GM10248 (cell line): ENCODE measurements at regions not wholly inside any gene's neighbourhood (a gene's known extent, or its start where the extent isn't known, plus 50 kb on each side); places are given as distances from the start of the nearest gene placed in this dataset.

Experiments used
- CTCF ChIA-PET: fragments of 300-600 bp; sonication (Branson Sonifier 250); formaldehyde crosslinking; extraction: SDS; loops from one replicate; lab custom pipeline; 2021; ENCODE audit warnings: antibody characterized with exemption; lab: Yijun Ruan, JAX
- POLR2A ChIA-PET: fragments of 350-650 bp; sonication (Branson Sonifier 250); formaldehyde crosslinking; extraction: SDS; loops from one replicate; lab custom pipeline; 2020; ENCODE audit warnings: antibody characterized with exemption; lab: Yijun Ruan, JAX
- DNase-seq: peaks from one replicate; pipeline ENCODE4 v3.0.0; 2012; ENCODE audit errors: extremely low spot score
- CTCF ChIP-seq: IDR thresholded peaks from 2 replicates; pipeline ENCODE4 v1.5.1; 2012; ENCODE audit warnings: mild to moderate bottlenecking, low read depth; ENCODE audit errors: extremely low read depth, missing control alignments, control extremely low read depth

- ChIA-PET CTCF (interaction anchor here (0.6 to 1.2 kb wide), 2 partner anchors 13 to 56 kb away, joined by 3 read pairs; no protein-coding TSS in a partner anchor), POLR2A (no interaction called here)
- TF ChIP-seq CTCF: no peak
- DNase-seq: no peak
Observed at GRCh38 chr5:51604324-51604723, 221.1 kb downstream of the ISL1 start.

GRCh38 chr5:51606921-51607320 is 223.7 kb downstream of the ISL1 start:
- DNase-seq: no peak
- POLR2A ChIA-PET: no interaction called here
- no peak for TF ChIP-seq CTCF
- CTCF ChIA-PET: interaction anchor here (1.4 kb wide), 1 partner anchor 13 kb away, joined by 4 read pairs; no protein-coding TSS in a partner anchor

- ChIA-PET POLR2A (no interaction called here), CTCF (interaction anchor here (1.2 to 2.8 kb wide), 2 partner anchors 9 to 18 kb away, joined by 4 to 8 read pairs; no protein-coding TSS in a partner anchor)
- no peak for TF ChIP-seq CTCF
- no peak for DNase-seq
Observed at GRCh38 chr5:51618234-51618633, 235.0 kb downstream of the ISL1 start.

- CTCF ChIA-PET: no interaction called here
- no peak for DNase-seq
- POLR2A ChIA-PET: no interaction called here
- TF ChIP-seq CTCF: no peak
Observed at GRCh38 chr5:51621156-51621555, 237.9 kb downstream of the ISL1 start.

GRCh38 chr5:51622161-51622790 is 239.0 kb downstream of the ISL1 start:
- ChIA-PET CTCF (interaction anchor here (1.5 kb wide), 1 partner anchor 9 kb away, joined by 6 read pairs; no protein-coding TSS in a partner anchor), POLR2A (no interaction called here)
- DNase-seq: no peak
- TF ChIP-seq CTCF: no peak

- no peak for DNase-seq
- no peak for TF ChIP-seq CTCF
- ChIA-PET POLR2A (no interaction called here), CTCF (no interaction called here)
Observed at GRCh38 chr5:51625224-51625968, 242.1 kb downstream of the ISL1 start.
